22Rv1 (cell line): ENCODE measurements at regions not wholly inside any gene's neighbourhood (a gene's known extent, or its start where the extent isn't known, plus 50 kb on each side); places are given as distances from the start of the nearest gene placed in this dataset.

Experiments
- CTCF ChIP-seq: fragments of 450-650 bp; IDR thresholded peaks from 2 replicates; pipeline ENCODE4 v1.5.1; 2017; ENCODE audit warnings: mild to moderate bottlenecking
- ZFX ChIP-seq: fragments of 450-650 bp; IDR thresholded peaks from 2 replicates; pipeline ENCODE4 v1.6.1; 2017; ENCODE audit warnings: antibody characterized with exemption, borderline replicate concordance

GRCh38 chr16:9148374-9149015 lies 57.1 kb downstream of the HAPSTR1 start:
- TF ChIP-seq CTCF (no peak), ZFX (no peak)
